ENCODE measurements at regions not wholly inside any gene's neighbourhood (a gene's known extent, or its start where the extent isn't known, plus 50 kb on each side); places are given as distances from the start of the nearest gene placed in this dataset.
"Not testable (repeated sequence)": the region's sequence is repeated elsewhere in the genome, so short reads cannot be mapped to it uniquely, and the experiment has no call there.

DNA sequence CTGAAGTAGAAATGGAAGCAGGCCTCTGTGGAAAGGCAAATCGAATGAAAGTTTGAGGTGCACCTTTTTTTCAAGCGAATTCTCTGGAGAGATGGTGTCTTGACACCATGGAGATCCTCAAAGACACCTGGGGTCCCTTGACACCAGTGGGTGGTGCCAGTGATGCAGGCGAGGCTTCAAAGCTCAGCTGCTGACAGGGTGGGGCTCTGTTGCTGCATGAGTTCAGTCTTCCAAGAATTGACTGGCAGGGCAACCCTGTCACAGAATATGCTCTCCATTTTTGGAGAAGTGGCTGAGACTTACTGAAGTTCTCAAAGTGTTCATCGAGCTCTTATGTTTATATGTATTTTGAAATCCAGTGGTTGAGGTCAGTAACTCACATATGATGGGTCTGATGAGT is 1741.6 kb downstream of the SPATA31A7 start:
- H3K27me3 ChIP-seq (ENCODE audit: control insufficient read depth, insufficient read depth, low read length); H3K4me3 ChIP-seq (ENCODE audit: low read length); H3K9me3 ChIP-seq (replicated peaks; ENCODE audit: low read length); H3K9ac ChIP-seq (ENCODE audit: low read depth, low read length); H3K36me3 ChIP-seq (ENCODE audit: insufficient read depth, low read length); H3K4me2 ChIP-seq (ENCODE audit: low read length); H3K4me1 ChIP-seq (ENCODE audit: control insufficient read depth, insufficient read depth, low read length): not testable (repeated sequence)

GRCh38 chr9:62952840-62953239 is 1763.0 kb downstream of the SPATA31A7 start:
- not testable (repeated sequence) for H3K36me3 ChIP-seq (ENCODE audit: insufficient read depth, low read length); H3K4me1 ChIP-seq (ENCODE audit: control insufficient read depth, insufficient read depth, low read length); H3K9ac ChIP-seq (ENCODE audit: low read depth, low read length); H3K27me3 ChIP-seq (ENCODE audit: control insufficient read depth, insufficient read depth, low read length); H3K4me2 ChIP-seq (ENCODE audit: low read length); H3K9me3 ChIP-seq (replicated peaks; ENCODE audit: low read length); H3K4me3 ChIP-seq (ENCODE audit: low read length)

Small RNA genes in the stretch of these regions (small RNA-seq; reads per million reads assigned to genes)
- gene RNA5SP283 = 0.28 reads per million
